GM12878 (cell line): ENCODE measurements at regions not wholly inside any gene's neighbourhood (a gene's known extent, or its start where the extent isn't known, plus 50 kb on each side); places are given as distances from the start of the nearest gene placed in this dataset.

ENCODE experiments used
- ATF3 ChIP-seq: IDR thresholded peaks from 2 replicates; pipeline ENCODE4 v1.6.1; 2011; ENCODE audit warnings: low read depth, mild to moderate bottlenecking, low read length, moderate library complexity, borderline replicate concordance; ENCODE audit errors: extremely low read depth
- BCL3 ChIP-seq: IDR thresholded peaks from 2 replicates; pipeline ENCODE4 v1.6.1; 2011; ENCODE audit warnings: borderline replicate concordance, low read depth, mild to moderate bottlenecking, moderate library complexity, low read length; ENCODE audit not compliant: insufficient read depth, poor library complexity, severe bottlenecking
- BHLHE40 ChIP-seq, 2 experiments: fragments of 450-650 bp in 1 of 2; IDR thresholded peaks; 2 replicates each; pipeline ENCODE4 v1.6.1; 2011 to 2017; ENCODE audit warnings: low read depth in 2 of 2, borderline replicate concordance in 1 of 2, improper control_type of control experiment in 1 of 2, low read length in 1 of 2, mild to moderate bottlenecking in 1 of 2
- CBFB ChIP-seq: IDR thresholded peaks from 2 replicates; pipeline ENCODE4 v1.6.1; 2016; ENCODE audit warnings: antibody characterized with exemption, low read depth
- CHD4 ChIP-seq: fragments of 200-600 bp; sonication (generic); IDR thresholded peaks from 2 replicates; pipeline ENCODE4 v1.6.1; 2016; ENCODE audit warnings: mild to moderate bottlenecking
- ESRRA ChIP-seq: IDR thresholded peaks from 2 replicates; pipeline ENCODE4 v1.6.1; 2012; ENCODE audit warnings: mild to moderate bottlenecking, low read length, improper control_type of control experiment
- ETV6 ChIP-seq, 2 experiments: fragments of 450-650 bp in 1 of 2; IDR thresholded peaks in 1 of 2; conservative IDR thresholded peaks in 1 of 2; 2 replicates each; pipeline ENCODE4 v1.6.1; 2014; ENCODE audit warnings: antibody characterized with exemption in 1 of 2, borderline replicate concordance in 1 of 2, low read depth in 1 of 2, mild to moderate bottlenecking in 1 of 2, moderate library complexity in 1 of 2
- HDAC2 ChIP-seq: fragments of 200-600 bp; sonication (generic); IDR thresholded peaks from 2 replicates; pipeline ENCODE4 v1.6.1; 2017
- SMAD1 ChIP-seq: fragments of 450-650 bp; IDR thresholded peaks from 2 replicates; pipeline ENCODE4 v1.6.1; 2018; ENCODE audit warnings: mild to moderate bottlenecking, low read depth; ENCODE audit not compliant: partially characterized antibody
- ZNF217 ChIP-seq: fragments of 450-650 bp; IDR thresholded peaks from 2 replicates; pipeline ENCODE4 v1.6.1; 2017; ENCODE audit warnings: antibody characterized with exemption, mild to moderate bottlenecking
- ZNF622 ChIP-seq: fragments of 450-650 bp; IDR thresholded peaks from 2 replicates; pipeline ENCODE4 v1.6.1; 2017; ENCODE audit warnings: mild to moderate bottlenecking, inconsistent platforms
- ZZZ3 ChIP-seq: IDR thresholded peaks from 2 replicates; pipeline ENCODE4 v1.6.1; 2011; ENCODE audit warnings: low read depth; ENCODE audit not compliant: control insufficient read depth, insufficient read length
- TF ChIP-seq, protein P1 (sequence below): fragments of 450-650 bp; formaldehyde crosslinking; IDR thresholded peaks from 2 replicates; pipeline ENCODE4 v1.4.0; 2022; ENCODE audit warnings: mild to moderate bottlenecking, moderate library complexity
- TF ChIP-seq, protein P2 (sequence below): fragments of 450-650 bp; IDR thresholded peaks from 2 replicates; pipeline ENCODE4 v1.6.1; 2017; ENCODE audit warnings: mild to moderate bottlenecking, moderate library complexity
- TF ChIP-seq, protein P3 (sequence below): fragments of 450-650 bp; IDR thresholded peaks from 2 replicates; pipeline ENCODE4 v1.6.1; 2017; ENCODE audit warnings: borderline replicate concordance
- TF ChIP-seq, protein P4 (sequence below): IDR thresholded peaks from 2 replicates; pipeline ENCODE4 v1.6.1; 2012; ENCODE audit warnings: low read length, inconsistent platforms

- TF ChIP-seq, protein P1, sequence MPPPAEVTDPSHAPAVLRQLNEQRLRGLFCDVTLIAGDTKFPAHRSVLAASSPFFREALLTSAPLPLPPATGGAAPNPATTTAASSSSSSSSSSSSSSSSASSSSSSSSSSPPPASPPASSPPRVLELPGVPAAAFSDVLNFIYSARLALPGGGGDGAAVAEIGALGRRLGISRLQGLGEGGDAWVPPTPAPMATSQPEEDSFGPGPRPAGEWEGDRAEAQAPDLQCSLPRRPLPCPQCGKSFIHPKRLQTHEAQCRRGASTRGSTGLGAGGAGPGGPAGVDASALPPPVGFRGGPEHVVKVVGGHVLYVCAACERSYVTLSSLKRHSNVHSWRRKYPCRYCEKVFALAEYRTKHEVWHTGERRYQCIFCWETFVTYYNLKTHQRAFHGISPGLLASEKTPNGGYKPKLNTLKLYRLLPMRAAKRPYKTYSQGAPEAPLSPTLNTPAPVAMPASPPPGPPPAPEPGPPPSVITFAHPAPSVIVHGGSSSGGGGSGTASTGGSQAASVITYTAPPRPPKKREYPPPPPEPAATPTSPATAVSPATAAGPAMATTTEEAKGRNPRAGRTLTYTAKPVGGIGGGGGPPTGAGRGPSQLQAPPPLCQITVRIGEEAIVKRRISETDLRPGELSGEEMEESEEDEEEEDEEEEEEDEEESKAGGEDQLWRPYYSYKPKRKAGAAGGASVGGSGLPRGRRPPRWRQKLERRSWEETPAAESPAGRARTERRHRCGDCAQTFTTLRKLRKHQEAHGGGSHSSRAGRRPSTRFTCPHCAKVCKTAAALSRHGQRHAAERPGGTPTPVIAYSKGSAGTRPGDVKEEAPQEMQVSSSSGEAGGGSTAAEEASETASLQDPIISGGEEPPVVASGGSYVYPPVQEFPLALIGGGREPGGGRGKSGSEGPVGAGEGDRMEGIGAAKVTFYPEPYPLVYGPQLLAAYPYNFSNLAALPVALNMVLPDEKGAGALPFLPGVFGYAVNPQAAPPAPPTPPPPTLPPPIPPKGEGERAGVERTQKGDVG (CRISPR knock-in tag), result no peak
- TF ChIP-seq HDAC2 (no peak), CHD4 (no peak), ESRRA (peak; percentile 24; the same call in 1 of the 2 replicates), ZNF217 (no peak), SMAD1 (no peak), ZZZ3 (no peak), ZNF622 (no peak), ATF3 (peak; percentile 90), ETV6 (conservative IDR thresholded peaks at IDR 0.05 in 1 of 2, IDR thresholded peaks at IDR 0.05 in 1 of 2; ENCODE audit: borderline replicate concordance in 1 of 2, low read depth in 1 of 2) (no peak; a peak in 1 of 4 replicates), BCL3 (no peak), BHLHE40 (IDR thresholded peaks at IDR 0.05; ENCODE audit: borderline replicate concordance in 1 of 2, low read depth in 2 of 2, low read length in 1 of 2) (peak; percentile 93), CBFB (peak; percentile 40; the same call in 1 of the 2 replicates)
- TF ChIP-seq, protein P2, sequence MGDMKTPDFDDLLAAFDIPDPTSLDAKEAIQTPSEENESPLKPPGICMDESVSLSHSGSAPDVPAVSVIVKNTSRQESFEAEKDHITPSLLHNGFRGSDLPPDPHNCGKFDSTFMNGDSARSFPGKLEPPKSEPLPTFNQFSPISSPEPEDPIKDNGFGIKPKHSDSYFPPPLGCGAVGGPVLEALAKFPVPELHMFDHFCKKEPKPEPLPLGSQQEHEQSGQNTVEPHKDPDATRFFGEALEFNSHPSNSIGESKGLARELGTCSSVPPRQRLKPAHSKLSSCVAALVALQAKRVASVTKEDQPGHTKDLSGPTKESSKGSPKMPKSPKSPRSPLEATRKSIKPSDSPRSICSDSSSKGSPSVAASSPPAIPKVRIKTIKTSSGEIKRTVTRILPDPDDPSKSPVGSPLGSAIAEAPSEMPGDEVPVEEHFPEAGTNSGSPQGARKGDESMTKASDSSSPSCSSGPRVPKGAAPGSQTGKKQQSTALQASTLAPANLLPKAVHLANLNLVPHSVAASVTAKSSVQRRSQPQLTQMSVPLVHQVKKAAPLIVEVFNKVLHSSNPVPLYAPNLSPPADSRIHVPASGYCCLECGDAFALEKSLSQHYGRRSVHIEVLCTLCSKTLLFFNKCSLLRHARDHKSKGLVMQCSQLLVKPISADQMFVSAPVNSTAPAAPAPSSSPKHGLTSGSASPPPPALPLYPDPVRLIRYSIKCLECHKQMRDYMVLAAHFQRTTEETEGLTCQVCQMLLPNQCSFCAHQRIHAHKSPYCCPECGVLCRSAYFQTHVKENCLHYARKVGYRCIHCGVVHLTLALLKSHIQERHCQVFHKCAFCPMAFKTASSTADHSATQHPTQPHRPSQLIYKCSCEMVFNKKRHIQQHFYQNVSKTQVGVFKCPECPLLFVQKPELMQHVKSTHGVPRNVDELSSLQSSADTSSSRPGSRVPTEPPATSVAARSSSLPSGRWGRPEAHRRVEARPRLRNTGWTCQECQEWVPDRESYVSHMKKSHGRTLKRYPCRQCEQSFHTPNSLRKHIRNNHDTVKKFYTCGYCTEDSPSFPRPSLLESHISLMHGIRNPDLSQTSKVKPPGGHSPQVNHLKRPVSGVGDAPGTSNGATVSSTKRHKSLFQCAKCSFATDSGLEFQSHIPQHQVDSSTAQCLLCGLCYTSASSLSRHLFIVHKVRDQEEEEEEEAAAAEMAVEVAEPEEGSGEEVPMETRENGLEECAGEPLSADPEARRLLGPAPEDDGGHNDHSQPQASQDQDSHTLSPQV, result no peak
- TF ChIP-seq, protein P3, sequence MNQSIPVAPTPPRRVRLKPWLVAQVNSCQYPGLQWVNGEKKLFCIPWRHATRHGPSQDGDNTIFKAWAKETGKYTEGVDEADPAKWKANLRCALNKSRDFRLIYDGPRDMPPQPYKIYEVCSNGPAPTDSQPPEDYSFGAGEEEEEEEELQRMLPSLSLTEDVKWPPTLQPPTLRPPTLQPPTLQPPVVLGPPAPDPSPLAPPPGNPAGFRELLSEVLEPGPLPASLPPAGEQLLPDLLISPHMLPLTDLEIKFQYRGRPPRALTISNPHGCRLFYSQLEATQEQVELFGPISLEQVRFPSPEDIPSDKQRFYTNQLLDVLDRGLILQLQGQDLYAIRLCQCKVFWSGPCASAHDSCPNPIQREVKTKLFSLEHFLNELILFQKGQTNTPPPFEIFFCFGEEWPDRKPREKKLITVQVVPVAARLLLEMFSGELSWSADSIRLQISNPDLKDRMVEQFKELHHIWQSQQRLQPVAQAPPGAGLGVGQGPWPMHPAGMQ, result no peak
- TF ChIP-seq, protein P4, sequence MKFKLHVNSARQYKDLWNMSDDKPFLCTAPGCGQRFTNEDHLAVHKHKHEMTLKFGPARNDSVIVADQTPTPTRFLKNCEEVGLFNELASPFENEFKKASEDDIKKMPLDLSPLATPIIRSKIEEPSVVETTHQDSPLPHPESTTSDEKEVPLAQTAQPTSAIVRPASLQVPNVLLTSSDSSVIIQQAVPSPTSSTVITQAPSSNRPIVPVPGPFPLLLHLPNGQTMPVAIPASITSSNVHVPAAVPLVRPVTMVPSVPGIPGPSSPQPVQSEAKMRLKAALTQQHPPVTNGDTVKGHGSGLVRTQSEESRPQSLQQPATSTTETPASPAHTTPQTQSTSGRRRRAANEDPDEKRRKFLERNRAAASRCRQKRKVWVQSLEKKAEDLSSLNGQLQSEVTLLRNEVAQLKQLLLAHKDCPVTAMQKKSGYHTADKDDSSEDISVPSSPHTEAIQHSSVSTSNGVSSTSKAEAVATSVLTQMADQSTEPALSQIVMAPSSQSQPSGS, result no peak; the same call in 1 of the 2 replicates
Measured at GRCh38 chr7:131107337-131108211, 220.1 kb upstream of the MKLN1 start (continued).
